ENCODE measurements at regions not wholly inside any gene's neighbourhood (a gene's known extent, or its start where the extent isn't known, plus 50 kb on each side); places are given as distances from the start of the nearest gene placed in this dataset.

GRCh38 chr19:37317403-37318209 lies 53.3 kb upstream of the ZNF527 start (continued):
- TF ChIP-seq CBFB (IDR thresholded peaks at IDR 0.05; ENCODE audit: low read depth): no peak
- TF ChIP-seq IKZF2 (IDR thresholded peaks at IDR 0.05): 0 out of 4 replicates have a peak, but pooled peaks of 1 of the 2 experiments have one; percentile 11
- no peak for TF ChIP-seq YBX1 (IDR thresholded peaks at IDR 0.05)
- peak; percentile 96 for TF ChIP-seq NFYA (IDR thresholded peaks at IDR 0.05; ENCODE audit: borderline replicate concordance, low read depth, low read length)
- TF ChIP-seq SP1 (IDR thresholded peaks at IDR 0.05; ENCODE audit: low read depth, low read length): peak; percentile 97
- TF ChIP-seq ESRRA (IDR thresholded peaks at IDR 0.05; ENCODE audit: low read length): no peak; the same call in 1 of the 2 replicates
- TF ChIP-seq GABPA (IDR thresholded peaks at IDR 0.05; ENCODE audit: low read depth): peak; percentile 95
- no peak for TF ChIP-seq SMC3 (IDR thresholded peaks at IDR 0.05; ENCODE audit: borderline replicate concordance, low read length)
- peak; percentile 56; the same call in 1 of the 2 replicates for TF ChIP-seq BMI1 (IDR thresholded peaks at IDR 0.05; ENCODE audit: borderline replicate concordance)
- TF ChIP-seq, protein P1, sequence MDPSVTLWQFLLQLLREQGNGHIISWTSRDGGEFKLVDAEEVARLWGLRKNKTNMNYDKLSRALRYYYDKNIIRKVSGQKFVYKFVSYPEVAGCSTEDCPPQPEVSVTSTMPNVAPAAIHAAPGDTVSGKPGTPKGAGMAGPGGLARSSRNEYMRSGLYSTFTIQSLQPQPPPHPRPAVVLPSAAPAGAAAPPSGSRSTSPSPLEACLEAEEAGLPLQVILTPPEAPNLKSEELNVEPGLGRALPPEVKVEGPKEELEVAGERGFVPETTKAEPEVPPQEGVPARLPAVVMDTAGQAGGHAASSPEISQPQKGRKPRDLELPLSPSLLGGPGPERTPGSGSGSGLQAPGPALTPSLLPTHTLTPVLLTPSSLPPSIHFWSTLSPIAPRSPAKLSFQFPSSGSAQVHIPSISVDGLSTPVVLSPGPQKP (IDR thresholded peaks at IDR 0.05; ENCODE audit: low read depth, low read length): peak; percentile 28; the same call in 1 of the 2 replicates
- TF ChIP-seq NFXL1 (IDR thresholded peaks at IDR 0.05; ENCODE audit: borderline replicate concordance): no peak
- peak; percentile 95 for TF ChIP-seq POLR2AphosphoS5 (IDR thresholded peaks at IDR 0.05; ENCODE audit: low read length)
- no peak for TF ChIP-seq HDAC6 (IDR thresholded peaks at IDR 0.05; ENCODE audit: unreplicated experiment)
- TF ChIP-seq KAT2A (conservative IDR thresholded peaks at IDR 0.05; ENCODE audit: control insufficient read depth, low read depth, low read length): no peak
- TF ChIP-seq CHD4 (IDR thresholded peaks at IDR 0.05): no peak
- TF ChIP-seq RAD21 (IDR thresholded peaks at IDR 0.05; ENCODE audit: insufficient read depth, low read depth, low read length): no peak
- no peak for TF ChIP-seq MYB (IDR thresholded peaks at IDR 0.05; ENCODE audit: borderline replicate concordance, low read depth, low read length)
- TF ChIP-seq PAX5 (IDR thresholded peaks at IDR 0.05; ENCODE audit: borderline replicate concordance, low read depth, low read length): no peak
- peak; percentile 57 for TF ChIP-seq SIN3A (IDR thresholded peaks at IDR 0.05; ENCODE audit: low read depth, low read length)
- no peak for TF ChIP-seq RCOR1 (conservative IDR thresholded peaks at IDR 0.05; ENCODE audit: low read depth, low read length)
- no peak for TF ChIP-seq IRF4 (IDR thresholded peaks at IDR 0.05; ENCODE audit: low read depth, low read length)
- peak; percentile 9 for TF ChIP-seq RELA (IDR thresholded peaks at IDR 0.05; ENCODE audit: borderline replicate concordance, partially characterized antibody)
- no peak for TF ChIP-seq ZZZ3 (IDR thresholded peaks at IDR 0.05; ENCODE audit: control insufficient read depth, insufficient read length, low read depth)
- TF ChIP-seq ZNF24 (IDR thresholded peaks at IDR 0.05): no peak
- TF ChIP-seq, protein P2, sequence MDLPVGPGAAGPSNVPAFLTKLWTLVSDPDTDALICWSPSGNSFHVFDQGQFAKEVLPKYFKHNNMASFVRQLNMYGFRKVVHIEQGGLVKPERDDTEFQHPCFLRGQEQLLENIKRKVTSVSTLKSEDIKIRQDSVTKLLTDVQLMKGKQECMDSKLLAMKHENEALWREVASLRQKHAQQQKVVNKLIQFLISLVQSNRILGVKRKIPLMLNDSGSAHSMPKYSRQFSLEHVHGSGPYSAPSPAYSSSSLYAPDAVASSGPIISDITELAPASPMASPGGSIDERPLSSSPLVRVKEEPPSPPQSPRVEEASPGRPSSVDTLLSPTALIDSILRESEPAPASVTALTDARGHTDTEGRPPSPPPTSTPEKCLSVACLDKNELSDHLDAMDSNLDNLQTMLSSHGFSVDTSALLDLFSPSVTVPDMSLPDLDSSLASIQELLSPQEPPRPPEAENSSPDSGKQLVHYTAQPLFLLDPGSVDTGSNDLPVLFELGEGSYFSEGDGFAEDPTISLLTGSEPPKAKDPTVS (IDR thresholded peaks at IDR 0.05; ENCODE audit: low read depth, low read length): no peak
- TF ChIP-seq MTA3 (IDR thresholded peaks at IDR 0.05; ENCODE audit: borderline replicate concordance, low read length): no peak
- TF ChIP-seq, protein P3, sequence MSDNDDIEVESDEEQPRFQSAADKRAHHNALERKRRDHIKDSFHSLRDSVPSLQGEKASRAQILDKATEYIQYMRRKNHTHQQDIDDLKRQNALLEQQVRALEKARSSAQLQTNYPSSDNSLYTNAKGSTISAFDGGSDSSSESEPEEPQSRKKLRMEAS (IDR thresholded peaks at IDR 0.05; ENCODE audit: low read depth, low read length): no peak
- no peak for TF ChIP-seq SIX5 (IDR thresholded peaks at IDR 0.05; ENCODE audit: low read depth, low read length, severe bottlenecking)
- no peak for TF ChIP-seq PAX8 (IDR thresholded peaks at IDR 0.05)
- no peak for TF ChIP-seq USF2 (IDR thresholded peaks at IDR 0.05; ENCODE audit: borderline replicate concordance, low read depth, low read length)
